IMR-90 (cell line): ENCODE measurements at regions not wholly inside any gene's neighbourhood (a gene's known extent, or its start where the extent isn't known, plus 50 kb on each side); places are given as distances from the start of the nearest gene placed in this dataset.

Source experiments
- ATAC-seq: fragments of 200-7000 bp; cut with Tn5 transposase; 2 replicates; pipeline ENCODE4 v1.9.1; 2020; ENCODE audit warnings: low read depth, mild to moderate bottlenecking, moderate library complexity
- BruUV-seq: library from RNA; stranded (reverse); fragments of 400-500 nt; replicated peaks from 2 replicates; lab custom pipeline; 2021; lab: Mats Ljungman, UMichigan
- CTCF ChIA-PET: fragments of 300-600 bp; formaldehyde crosslinking; extraction: SDS; loops from one replicate; lab custom pipeline; 2021; ENCODE audit warnings: antibody characterized with exemption; lab: Yijun Ruan, JAX
- POLR2A ChIA-PET: fragments of 300-600 bp; sonication (Branson Sonifier 250); formaldehyde crosslinking; loops from one replicate; lab custom pipeline; 2022; ENCODE audit warnings: antibody characterized with exemption; ENCODE audit not compliant: unreplicated experiment; lab: Charles Lee
- DNase-seq: peaks from one replicate; pipeline ENCODE4 v3.0.0; 2013
- H2AFZ ChIP-seq: replicated peaks from 2 replicates; pipeline ENCODE3; 2013; ENCODE audit warnings: low read length, mild to moderate bottlenecking; ENCODE audit not compliant: poor library complexity
- H2AK5ac ChIP-seq: 2 replicates; pipeline ENCODE4 v1.6.1; 2013; ENCODE audit warnings: low read depth, low read length, inconsistent platforms
- H2AK9ac ChIP-seq: replicated peaks from 2 replicates; pipeline ENCODE3; 2013; ENCODE audit warnings: mild to moderate bottlenecking, low read depth, low read length, moderate library complexity; ENCODE audit not compliant: poor library complexity
- H2BK120ac ChIP-seq: 2 replicates; pipeline ENCODE4 v1.6.1; 2013; ENCODE audit warnings: low read depth, low read length, inconsistent platforms
- H2BK15ac ChIP-seq: 3 replicates; pipeline ENCODE4 v1.6.1; 2013; ENCODE audit warnings: low read depth, low read length, inconsistent platforms
- H2BK20ac ChIP-seq: 2 replicates; pipeline ENCODE4 v1.6.1; 2013; ENCODE audit warnings: low read depth, mild to moderate bottlenecking, inconsistent platforms, low read length, moderate library complexity
- H2BK5ac ChIP-seq: 2 replicates; pipeline ENCODE4 v1.6.1; 2013; ENCODE audit warnings: mild to moderate bottlenecking, low read depth, low read length, inconsistent platforms; ENCODE audit not compliant: poor library complexity, severe bottlenecking
- H3K14ac ChIP-seq: replicated peaks from 2 replicates; pipeline ENCODE4 v1.6.1; 2013; ENCODE audit warnings: low read depth, low read length, inconsistent platforms
- H3K18ac ChIP-seq: 2 replicates; pipeline ENCODE4 v1.6.1; 2013; ENCODE audit warnings: low read depth, low read length, control low read depth
- H3K23ac ChIP-seq: 2 replicates; pipeline ENCODE4 v1.6.1; 2013; ENCODE audit warnings: low read depth, low read length, inconsistent platforms
- H3K27ac ChIP-seq: 2 replicates; pipeline ENCODE4 v1.5.1; 2013; ENCODE audit warnings: mild to moderate bottlenecking, control low read depth, low read length; ENCODE audit not compliant: insufficient read depth
- H3K27me3 ChIP-seq: 2 replicates; pipeline ENCODE4 v1.6.1; 2013; ENCODE audit warnings: low read length; ENCODE audit not compliant: control insufficient read depth, insufficient read depth
- H3K36me3 ChIP-seq: 2 replicates; pipeline ENCODE4 v1.6.1; 2013; ENCODE audit warnings: low read length, mixed read lengths; ENCODE audit not compliant: control insufficient read depth, insufficient read depth
- H3K4ac ChIP-seq: 2 replicates; pipeline ENCODE4 v1.6.1; 2013; ENCODE audit warnings: low read depth, low read length, inconsistent platforms
- H3K4me1 ChIP-seq: 2 replicates; pipeline ENCODE4 v1.6.1; 2013; ENCODE audit warnings: low read length, mixed read lengths; ENCODE audit not compliant: control insufficient read depth, insufficient read depth
- H3K4me2 ChIP-seq: 2 replicates; pipeline ENCODE4 v1.6.1; 2013; ENCODE audit warnings: low read depth, mild to moderate bottlenecking, control low read depth, low read length, moderate library complexity
- H3K4me3 ChIP-seq: 2 replicates; pipeline ENCODE4 v1.5.1; 2013; ENCODE audit warnings: low read depth, mild to moderate bottlenecking, control low read depth, low read length, moderate library complexity; ENCODE audit not compliant: insufficient read depth
- H3K56ac ChIP-seq: 2 replicates; pipeline ENCODE4 v1.6.1; 2013; ENCODE audit warnings: low read length, inconsistent platforms; ENCODE audit not compliant: insufficient read depth; ENCODE audit errors: extremely low read depth
- H3K79me1 ChIP-seq, 2 experiments: 2 replicates each; pipeline ENCODE4 v1.6.1; 2013; ENCODE audit warnings: low read length in 2 of 2, inconsistent platforms in 1 of 2, low read depth in 1 of 2
- H3K9ac ChIP-seq: 2 replicates; pipeline ENCODE4 v1.6.1; 2013; ENCODE audit warnings: low read depth, low read length, control low read depth
- H3K9me1 ChIP-seq: 2 replicates; pipeline ENCODE4 v1.6.1; 2013; ENCODE audit warnings: low read length, inconsistent platforms; ENCODE audit not compliant: insufficient read depth
- H3K9me3 ChIP-seq: 2 replicates; pipeline ENCODE4 v1.6.1; 2013; ENCODE audit warnings: low read length; ENCODE audit not compliant: control insufficient read depth, insufficient read depth
- H4K20me1 ChIP-seq: 2 replicates; pipeline ENCODE4 v1.6.1; 2013; ENCODE audit warnings: low read length, inconsistent platforms; ENCODE audit not compliant: insufficient read depth
- H4K5ac ChIP-seq: 2 replicates; pipeline ENCODE4 v1.6.1; 2013; ENCODE audit warnings: mild to moderate bottlenecking, low read depth, low read length, control low read depth
- H4K8ac ChIP-seq, 2 experiments: 2 replicates each; pipeline ENCODE4 v1.6.1; 2013; ENCODE audit warnings: low read depth in 2 of 2, low read length in 2 of 2, control low read depth in 1 of 2, inconsistent platforms in 1 of 2
- H4K91ac ChIP-seq: 2 replicates; pipeline ENCODE4 v1.6.1; 2013; ENCODE audit warnings: low read depth, low read length, inconsistent platforms; ENCODE audit not compliant: insufficient read depth
- BHLHE40 ChIP-seq: fragments of 150-350 bp; IDR thresholded peaks from 2 replicates; pipeline ENCODE4 v1.6.1; 2016; ENCODE audit warnings: mild to moderate bottlenecking, low read depth, low read length
- CEBPB ChIP-seq: IDR thresholded peaks from 2 replicates; pipeline ENCODE4 v1.6.1; 2012; ENCODE audit warnings: low read depth, low read length, improper control_type of control experiment
- CHD1 ChIP-seq: IDR thresholded peaks from 2 replicates; pipeline ENCODE4 v1.6.1; 2012; ENCODE audit warnings: low read depth, low read length, improper control_type of control experiment
- CTCF ChIP-seq: conservative IDR thresholded peaks from 2 replicates; pipeline ENCODE4 v1.5.1; 2012; ENCODE audit warnings: mild to moderate bottlenecking, low read depth, low read length, improper control_type of control experiment
- FOS ChIP-seq: fragments of 150-350 bp; IDR thresholded peaks from 2 replicates; pipeline ENCODE4 v1.6.1; 2016; ENCODE audit warnings: low read depth, low read length
- MAFK ChIP-seq: IDR thresholded peaks from 2 replicates; pipeline ENCODE4 v1.6.1; 2012; ENCODE audit warnings: low read depth, low read length, improper control_type of control experiment
- MAZ ChIP-seq: IDR thresholded peaks from 2 replicates; pipeline ENCODE4 v1.6.1; 2012; ENCODE audit warnings: low read depth, mild to moderate bottlenecking, low read length, improper control_type of control experiment, moderate library complexity, borderline replicate concordance
- MXI1 ChIP-seq: IDR thresholded peaks from 2 replicates; pipeline ENCODE4 v1.6.1; 2012; ENCODE audit warnings: low read depth, mild to moderate bottlenecking, low read length, moderate library complexity, borderline replicate concordance
- NFE2L2 ChIP-seq: fragments of 150-350 bp; IDR thresholded peaks from 2 replicates; pipeline ENCODE4 v1.6.1; 2016; ENCODE audit warnings: low read depth, mild to moderate bottlenecking, low read length
- POLR2A ChIP-seq: IDR thresholded peaks from 2 replicates; pipeline ENCODE4 v1.6.1; 2012; ENCODE audit warnings: mild to moderate bottlenecking, low read depth, low read length
- RAD21 ChIP-seq: IDR thresholded peaks from 2 replicates; pipeline ENCODE4 v1.6.1; 2012; ENCODE audit warnings: low read length, improper control_type of control experiment
- RCOR1 ChIP-seq: IDR thresholded peaks from 2 replicates; pipeline ENCODE4 v1.6.1; 2012; ENCODE audit warnings: mild to moderate bottlenecking, low read length, improper control_type of control experiment; ENCODE audit not compliant: insufficient replicate concordance
- RFX5 ChIP-seq: IDR thresholded peaks from 2 replicates; pipeline ENCODE4 v1.8.0; 2012; ENCODE audit warnings: low read depth, mild to moderate bottlenecking, low read length, moderate library complexity
- SMC3 ChIP-seq: fragments of 150-350 bp; IDR thresholded peaks from 2 replicates; pipeline ENCODE4 v1.6.1; 2016; ENCODE audit warnings: low read depth, mild to moderate bottlenecking, antibody characterized with exemption, low read length, moderate library complexity
- WGBS, 2 experiments: methylation state at CpG; one replicate each; pipeline versions ENCODE4 v1.1.5 to v1.1.7; 2013; ENCODE audit warnings: missing lambda C conversion rate in 2 of 2; ENCODE audit not compliant: insufficient read length in 1 of 2; ENCODE audit errors: extremely low coverage in 2 of 2; 5-methylcytosine and 5-hydroxymethylcytosine counted together
- dilution Hi-C: fragments of 300-500 bp; cut with HindIII; formaldehyde crosslinking; loops from one replicate; pipeline ENCODE4 v1.14.3; 2018; ENCODE audit warnings: low sequenced_read_pairs; ENCODE audit not compliant: unreplicated experiment
- in situ Hi-C: fragments of 300-500 bp; cut with MboI; formaldehyde crosslinking; loops from 3 replicates; pipeline ENCODE4 v1.14.3; 2019; ENCODE audit warnings: low sequenced_read_pairs, inconsistent platforms, mixed read lengths
- intact Hi-C: fragments of 100-400 bp; cut with micrococcal nuclease; formaldehyde crosslinking; loops from 2 replicates; pipeline ENCODE4 v1.10.0; 2022
- TF ChIP-seq, protein P1 (sequence below): fragments of 150-350 bp; IDR thresholded peaks from 2 replicates; pipeline ENCODE4 v1.6.1; 2016; ENCODE audit warnings: low read depth, mild to moderate bottlenecking, low read length, moderate library complexity, borderline replicate concordance
- TF ChIP-seq, protein P2 (sequence below): fragments of 150-350 bp; IDR thresholded peaks from 2 replicates; pipeline ENCODE4 v1.6.1; 2017; ENCODE audit warnings: mild to moderate bottlenecking, antibody characterized with exemption, low read length, low read depth

GRCh38 chr18:77897606-77898005, 648.0 kb downstream of the GALR1 start:
- Histone ChIP-seq H3K9me3 (peaks cover 8% of the 10 kb centered on the region; the same call in 1 of the 2 replicates), H4K20me1 (no peaks in the 10 kb centered on the region), H2BK15ac (no peak overlapping the region), H3K27me3 (no peaks in the 10 kb centered on the region), H2AK5ac (no peak overlapping the region), H3K4ac (no peak overlapping the region), H3K27ac (no peak overlapping the region), H3K4me3 (no peak overlapping the region), H2AK9ac (no peak overlapping the region), H3K9me1 (no peaks in the 10 kb centered on the region), H3K56ac (no peak overlapping the region), H2BK20ac (no peak overlapping the region), H3K4me2 (no peak overlapping the region), H3K4me1 (no peaks in the 10 kb centered on the region), H3K79me1 (no peaks in the 10 kb centered on the region), H3K23ac (no peak overlapping the region), H4K91ac (no peak overlapping the region), H3K36me3 (no peaks in the 10 kb centered on the region), H2BK120ac (no peak overlapping the region), H4K8ac (no peak overlapping the region), H2AFZ (no peak overlapping the region), H2BK5ac (no peak overlapping the region), H3K18ac (no peak overlapping the region), H3K9ac (no peak overlapping the region), H4K5ac (no peak overlapping the region), H3K14ac (no peak overlapping the region)
- BruUV-seq, result no TSS peak
- ATAC-seq (no peak), DNase-seq (no peak)
- no peak for TF ChIP-seq RAD21
- no peak for TF ChIP-seq NFE2L2
- no peak for TF ChIP-seq FOS
- TF ChIP-seq CTCF, result no peak
- no peak for TF ChIP-seq MAFK
- TF ChIP-seq CEBPB, result no peak
- TF ChIP-seq MAZ, result no peak
- no peak for TF ChIP-seq RCOR1
- TF ChIP-seq, protein P1, sequence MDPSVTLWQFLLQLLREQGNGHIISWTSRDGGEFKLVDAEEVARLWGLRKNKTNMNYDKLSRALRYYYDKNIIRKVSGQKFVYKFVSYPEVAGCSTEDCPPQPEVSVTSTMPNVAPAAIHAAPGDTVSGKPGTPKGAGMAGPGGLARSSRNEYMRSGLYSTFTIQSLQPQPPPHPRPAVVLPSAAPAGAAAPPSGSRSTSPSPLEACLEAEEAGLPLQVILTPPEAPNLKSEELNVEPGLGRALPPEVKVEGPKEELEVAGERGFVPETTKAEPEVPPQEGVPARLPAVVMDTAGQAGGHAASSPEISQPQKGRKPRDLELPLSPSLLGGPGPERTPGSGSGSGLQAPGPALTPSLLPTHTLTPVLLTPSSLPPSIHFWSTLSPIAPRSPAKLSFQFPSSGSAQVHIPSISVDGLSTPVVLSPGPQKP, result no peak
- TF ChIP-seq, protein P2, sequence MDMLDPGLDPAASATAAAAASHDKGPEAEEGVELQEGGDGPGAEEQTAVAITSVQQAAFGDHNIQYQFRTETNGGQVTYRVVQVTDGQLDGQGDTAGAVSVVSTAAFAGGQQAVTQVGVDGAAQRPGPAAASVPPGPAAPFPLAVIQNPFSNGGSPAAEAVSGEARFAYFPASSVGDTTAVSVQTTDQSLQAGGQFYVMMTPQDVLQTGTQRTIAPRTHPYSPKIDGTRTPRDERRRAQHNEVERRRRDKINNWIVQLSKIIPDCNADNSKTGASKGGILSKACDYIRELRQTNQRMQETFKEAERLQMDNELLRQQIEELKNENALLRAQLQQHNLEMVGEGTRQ, result no peak
- TF ChIP-seq POLR2A, result no peak
- TF ChIP-seq CHD1, result no peak
- no peak for TF ChIP-seq BHLHE40
- TF ChIP-seq SMC3, result no peak
- no peak for TF ChIP-seq MXI1
- no peak for TF ChIP-seq RFX5
- CTCF ChIA-PET, result no interaction called here
- intact Hi-C loops, result no loop called here
- POLR2A ChIA-PET, result no interaction called here
- in situ Hi-C loops, result no loop called here
- dilution Hi-C loops, result no loop called here
- no CpG with 5 or more reads among the region's 8 CpGs for WGBS, 2 experiments
